Skeletal muscle satellite cell (primary cell): ENCODE measurements at regions not wholly inside any gene's neighbourhood (a gene's known extent, or its start where the extent isn't known, plus 50 kb on each side); places are given as distances from the start of the nearest gene placed in this dataset.

Source experiments
- H3K27me3 ChIP-seq: 2 replicates; pipeline ENCODE4 v1.7.0; 2013; ENCODE audit warnings: low read length; ENCODE audit not compliant: control insufficient read depth, insufficient read depth
- H3K36me3 ChIP-seq: 2 replicates; pipeline ENCODE4 v1.7.0; 2013; ENCODE audit warnings: mild to moderate bottlenecking, control low read depth, low read length; ENCODE audit not compliant: insufficient read depth
- H3K4me1 ChIP-seq: 2 replicates; pipeline ENCODE4 v1.7.0; 2013; ENCODE audit warnings: low read length; ENCODE audit not compliant: control insufficient read depth, insufficient read depth
- H3K4me2 ChIP-seq: 2 replicates; pipeline ENCODE4 v1.7.0; 2013; ENCODE audit warnings: mild to moderate bottlenecking, low read length
- H3K4me3 ChIP-seq: 2 replicates; pipeline ENCODE4 v1.7.0; 2013; ENCODE audit warnings: low read length
- H3K9ac ChIP-seq: 2 replicates; pipeline ENCODE4 v1.7.0; 2013; ENCODE audit warnings: mild to moderate bottlenecking, low read depth, low read length, moderate library complexity
- H3K9me3 ChIP-seq: replicated peaks from 2 replicates; pipeline ENCODE4 v1.7.0; 2013; ENCODE audit warnings: mild to moderate bottlenecking, control low read depth, low read length

- no peaks in the 10 kb centered on the region for H3K4me1 ChIP-seq
- H3K4me3 ChIP-seq, result no peak overlapping the region
- H3K36me3 ChIP-seq, result no peaks in the 10 kb centered on the region
- H3K9me3 ChIP-seq, result no peaks in the 10 kb centered on the region
- H3K4me2 ChIP-seq, result no peak overlapping the region
- H3K9ac ChIP-seq, result no peak overlapping the region
- no peaks in the 10 kb centered on the region for H3K27me3 ChIP-seq
These were observed 132.3 kb upstream of the EPHA4 start for GRCh38 chr2:221704442-221704841.

- Histone ChIP-seq H3K9ac (no peak overlapping the region), H3K4me1 (no peaks in the 10 kb centered on the region), H3K4me2 (no peak overlapping the region), H3K27me3 (no peaks in the 10 kb centered on the region), H3K36me3 (no peaks in the 10 kb centered on the region), H3K4me3 (no peak overlapping the region), H3K9me3 (no peaks in the 10 kb centered on the region)
These were observed 121.3 kb upstream of the EPHA4 start for GRCh38 chr2:221693365-221693764.

- no peak overlapping the region for H3K9ac ChIP-seq
- no peak overlapping the region for H3K4me3 ChIP-seq
- no peak overlapping the region for H3K4me2 ChIP-seq
These were observed 119.5 kb upstream of the EPHA4 start for GRCh38 chr2:221691571-221691970.

GRCh38 chr2:221689140-221689539 is 117.0 kb upstream of the EPHA4 start:
- Histone ChIP-seq H3K4me2 (no peak overlapping the region), H3K4me1 (no peaks in the 10 kb centered on the region), H3K9me3 (no peaks in the 10 kb centered on the region), H3K27me3 (no peaks in the 10 kb centered on the region), H3K36me3 (no peaks in the 10 kb centered on the region), H3K9ac (no peak overlapping the region), H3K4me3 (no peak overlapping the region)

More at GRCh38 chr2:221691571-221691970, 119.5 kb upstream of the EPHA4 start:
- Histone ChIP-seq H3K27me3 (no peaks in the 10 kb centered on the region), H3K4me1 (no peaks in the 10 kb centered on the region), H3K36me3 (no peaks in the 10 kb centered on the region), H3K9me3 (no peaks in the 10 kb centered on the region)

- Histone ChIP-seq H3K4me3 (no peak overlapping the region), H3K9me3 (no peaks in the 10 kb centered on the region), H3K4me2 (no peak overlapping the region), H3K27me3 (no peaks in the 10 kb centered on the region), H3K36me3 (no peaks in the 10 kb centered on the region), H3K9ac (no peak overlapping the region), H3K4me1 (no peaks in the 10 kb centered on the region)
These were observed 108.4 kb upstream of the EPHA4 start for GRCh38 chr2:221680548-221680947.

- H3K4me2 ChIP-seq, result no peak overlapping the region
- no peaks in the 10 kb centered on the region for H3K9me3 ChIP-seq
- no peaks in the 10 kb centered on the region for H3K4me1 ChIP-seq
- no peaks in the 10 kb centered on the region for H3K27me3 ChIP-seq
- H3K36me3 ChIP-seq, result no peaks in the 10 kb centered on the region
- no peak overlapping the region for H3K9ac ChIP-seq
- no peak overlapping the region for H3K4me3 ChIP-seq
These were observed 105.6 kb upstream of the EPHA4 start for GRCh38 chr2:221677688-221678087.

- no peaks in the 10 kb centered on the region for H3K4me1 ChIP-seq
- H3K9me3 ChIP-seq, result no peaks in the 10 kb centered on the region
- H3K27me3 ChIP-seq, result no peaks in the 10 kb centered on the region
- no peak overlapping the region for H3K4me3 ChIP-seq
- H3K9ac ChIP-seq, result no peak overlapping the region
- H3K36me3 ChIP-seq, result no peaks in the 10 kb centered on the region
- no peak overlapping the region for H3K4me2 ChIP-seq
These were observed 104.6 kb upstream of the EPHA4 start for GRCh38 chr2:221676566-221677172.

- Histone ChIP-seq H3K27me3 (no peaks in the 10 kb centered on the region), H3K9me3 (no peaks in the 10 kb centered on the region), H3K9ac (no peak overlapping the region), H3K36me3 (no peaks in the 10 kb centered on the region), H3K4me1 (no peaks in the 10 kb centered on the region), H3K4me3 (no peak overlapping the region), H3K4me2 (no peak overlapping the region)
These were observed 103.3 kb upstream of the EPHA4 start for GRCh38 chr2:221675201-221675908.

GRCh38 chr2:221674446-221674845 is 102.3 kb upstream of the EPHA4 start:
- Histone ChIP-seq H3K4me3 (no peak overlapping the region), H3K9me3 (no peaks in the 10 kb centered on the region), H3K4me2 (no peak overlapping the region), H3K36me3 (no peaks in the 10 kb centered on the region), H3K4me1 (no peaks in the 10 kb centered on the region), H3K9ac (no peak overlapping the region), H3K27me3 (no peaks in the 10 kb centered on the region)

- H3K4me2 ChIP-seq, result no peak overlapping the region
- H3K9ac ChIP-seq, result no peak overlapping the region
- H3K9me3 ChIP-seq, result no peaks in the 10 kb centered on the region
- no peaks in the 10 kb centered on the region for H3K4me1 ChIP-seq
- H3K27me3 ChIP-seq, result no peaks in the 10 kb centered on the region
- no peak overlapping the region for H3K4me3 ChIP-seq
- H3K36me3 ChIP-seq, result no peaks in the 10 kb centered on the region
These were observed 101.1 kb upstream of the EPHA4 start for GRCh38 chr2:221673248-221673647.

GRCh38 chr2:221671515-221671914 is 99.4 kb upstream of the EPHA4 start:
- no peaks in the 10 kb centered on the region for H3K36me3 ChIP-seq
- no peaks in the 10 kb centered on the region for H3K9me3 ChIP-seq
- no peaks in the 10 kb centered on the region for H3K4me1 ChIP-seq
- H3K27me3 ChIP-seq, result no peaks in the 10 kb centered on the region
- no peak overlapping the region for H3K4me2 ChIP-seq
- H3K9ac ChIP-seq, result no peak overlapping the region
- no peak overlapping the region for H3K4me3 ChIP-seq
